WERI-Rb-1 (cell line): ENCODE measurements at regions not wholly inside any gene's neighbourhood (a gene's known extent, or its start where the extent isn't known, plus 50 kb on each side); places are given as distances from the start of the nearest gene placed in this dataset.
"Not testable (repeated sequence)": the region's sequence is repeated elsewhere in the genome, so short reads cannot be mapped to it uniquely, and the experiment has no call there.

Experiments
- DNase-seq: peaks from one replicate; pipeline ENCODE4 v3.0.0-alpha.2; 2020
- H3K27ac ChIP-seq: fragments of 250-450 bp; sonication (Bioruptor Pico); 2 replicates; pipeline ENCODE4 v1.5.1; 2020; ENCODE audit warnings: mild to moderate bottlenecking, moderate library complexity
- H3K27me3 ChIP-seq: fragments of 250-450 bp; sonication (Bioruptor Pico); 2 replicates; pipeline ENCODE4 v1.5.1; 2021; ENCODE audit warnings: mild to moderate bottlenecking, low read depth, moderate library complexity; ENCODE audit not compliant: insufficient read depth, severe bottlenecking
- H3K36me3 ChIP-seq: fragments of 250-450 bp; sonication (Bioruptor Pico); 2 replicates; pipeline ENCODE4 v1.5.1; 2020; ENCODE audit warnings: mild to moderate bottlenecking, moderate library complexity
- H3K4me3 ChIP-seq: 2 replicates; pipeline ENCODE4 v1.5.1; 2011; ENCODE audit warnings: low read depth, mild to moderate bottlenecking, control low read depth, low read length
- H3K9me3 ChIP-seq: fragments of 250-450 bp; sonication (Bioruptor Pico); 2 replicates; pipeline ENCODE4 v1.5.1; 2021; ENCODE audit warnings: mild to moderate bottlenecking, moderate library complexity; ENCODE audit not compliant: severe bottlenecking
- CTCF ChIP-seq: IDR thresholded peaks from 2 replicates; pipeline ENCODE4 v1.5.1; 2011; ENCODE audit warnings: low read depth, mild to moderate bottlenecking, control low read depth, inconsistent platforms, low read length

DNA sequence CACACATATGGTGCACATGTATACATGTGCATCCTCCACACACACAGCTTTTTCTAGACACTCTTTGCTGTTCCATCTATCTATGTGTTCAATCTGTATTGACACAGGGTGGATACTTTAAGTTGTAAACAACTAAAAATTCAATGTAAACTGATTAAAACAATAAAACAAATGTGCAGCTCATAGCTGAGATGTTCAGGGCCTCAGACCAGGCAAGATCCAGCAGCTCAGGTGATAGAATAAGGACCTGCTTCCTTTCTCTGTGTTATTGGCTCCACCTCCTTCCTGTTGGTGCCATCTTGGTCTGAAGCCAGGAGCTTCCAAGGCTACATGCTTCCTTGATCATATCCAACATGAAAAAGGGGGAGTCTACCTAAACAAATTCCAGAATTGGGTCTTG is 158.1 kb upstream of the RFLNA start:
- Histone ChIP-seq H3K27me3 (no peaks in the 10 kb centered on the region), H3K27ac (no peak overlapping the region), H3K9me3 (peaks cover 4% of the 10 kb centered on the region), H3K36me3 (no peaks in the 10 kb centered on the region), H3K4me3 (no peak overlapping the region)
- no peak for TF ChIP-seq CTCF
- DNase-seq = no peak

DNA sequence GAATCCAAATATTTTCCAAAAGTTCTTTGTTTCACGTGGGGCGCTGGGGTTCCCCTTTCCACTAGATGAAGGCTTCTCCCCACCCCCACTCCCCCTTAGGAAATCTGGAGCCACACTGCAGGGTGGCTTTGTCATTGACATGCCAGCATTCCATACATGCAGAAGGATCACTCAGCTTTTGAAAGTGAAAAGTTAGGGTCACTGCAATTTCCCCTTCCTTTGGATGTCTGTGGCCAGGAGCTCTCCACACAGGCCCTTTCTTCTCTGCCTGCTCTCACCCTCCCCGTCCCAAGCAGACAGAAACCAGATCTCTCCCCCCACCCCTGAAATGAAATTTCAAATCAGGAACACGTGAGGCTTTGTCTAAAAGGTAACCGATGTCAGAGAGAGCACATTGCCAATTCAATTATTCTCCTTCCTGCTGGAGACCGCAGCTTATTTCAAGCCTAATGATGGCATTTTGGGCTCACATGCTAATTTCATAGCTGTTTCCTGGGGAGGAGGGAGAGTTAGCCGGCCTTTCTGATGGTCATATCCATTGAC is 153.9 kb upstream of the RFLNA start:
- Histone ChIP-seq H3K36me3 (no peaks in the 10 kb centered on the region), H3K9me3 (peaks cover 10% of the 10 kb centered on the region), H3K27ac (no peak overlapping the region), H3K27me3 (no peaks in the 10 kb centered on the region), H3K4me3 (no peak overlapping the region)
- no peak for DNase-seq
- TF ChIP-seq CTCF = no peak

GRCh38 chr12:124141611-124142010 is 153.3 kb upstream of the RFLNA start:
- H3K27ac ChIP-seq, H3K9me3 ChIP-seq, H3K27me3 ChIP-seq, DNase-seq, H3K36me3 ChIP-seq, H3K4me3 ChIP-seq: not testable (repeated sequence)

GRCh38 chr12:124142395-124143035 is 152.4 kb upstream of the RFLNA start:
- Histone ChIP-seq H3K9me3 (peaks cover 5% of the 10 kb centered on the region), H3K36me3 (no peaks in the 10 kb centered on the region), H3K4me3 (no peak overlapping the region), H3K27me3 (no peaks in the 10 kb centered on the region), H3K27ac (no peak overlapping the region)
- no peak for DNase-seq
- TF ChIP-seq CTCF = no peak

DNA sequence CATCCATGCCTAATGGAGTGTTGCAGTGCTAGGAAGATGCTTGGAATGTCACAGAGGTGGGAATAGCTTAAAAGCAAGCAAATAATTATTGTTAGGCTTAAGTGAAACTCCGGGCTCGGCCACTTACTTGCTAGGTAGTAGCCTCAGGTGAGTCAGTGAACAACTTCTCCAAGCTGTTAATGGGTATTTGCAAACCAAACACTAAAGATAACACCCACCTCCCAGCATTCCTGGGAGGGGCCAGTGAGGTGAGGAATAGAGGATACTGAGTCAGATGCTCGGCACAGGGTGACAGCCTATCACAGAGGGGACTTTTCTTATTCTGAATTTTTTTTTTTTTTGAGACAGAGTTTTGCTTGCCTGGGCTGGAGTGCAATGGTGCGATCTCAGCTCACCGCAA is 151.2 kb upstream of the RFLNA start:
- no peak for DNase-seq
- H3K27ac ChIP-seq = no peak overlapping the region

More for the DNA sequence above, 151.2 kb upstream of the RFLNA start:
- TF ChIP-seq CTCF = no peak
- H3K9me3 ChIP-seq = peaks cover 5% of the 10 kb centered on the region
- H3K27me3 ChIP-seq = no peaks in the 10 kb centered on the region
- H3K36me3 ChIP-seq = no peaks in the 10 kb centered on the region
- no peak overlapping the region for H3K4me3 ChIP-seq
